ENCODE measurements at regions not wholly inside any gene's neighbourhood (a gene's known extent, or its start where the extent isn't known, plus 50 kb on each side); places are given as distances from the start of the nearest gene placed in this dataset.
"Not testable (repeated sequence)": the region's sequence is repeated elsewhere in the genome, so short reads cannot be mapped to it uniquely, and the experiment has no call there.

GRCh38 chr10:30154561-30154960, 95.2 kb upstream of the JCAD start:
- no peak overlapping the region for H3K4me3 ChIP-seq (replicated peaks; ENCODE audit: low read depth, low read length)
- TF ChIP-seq, protein P1, sequence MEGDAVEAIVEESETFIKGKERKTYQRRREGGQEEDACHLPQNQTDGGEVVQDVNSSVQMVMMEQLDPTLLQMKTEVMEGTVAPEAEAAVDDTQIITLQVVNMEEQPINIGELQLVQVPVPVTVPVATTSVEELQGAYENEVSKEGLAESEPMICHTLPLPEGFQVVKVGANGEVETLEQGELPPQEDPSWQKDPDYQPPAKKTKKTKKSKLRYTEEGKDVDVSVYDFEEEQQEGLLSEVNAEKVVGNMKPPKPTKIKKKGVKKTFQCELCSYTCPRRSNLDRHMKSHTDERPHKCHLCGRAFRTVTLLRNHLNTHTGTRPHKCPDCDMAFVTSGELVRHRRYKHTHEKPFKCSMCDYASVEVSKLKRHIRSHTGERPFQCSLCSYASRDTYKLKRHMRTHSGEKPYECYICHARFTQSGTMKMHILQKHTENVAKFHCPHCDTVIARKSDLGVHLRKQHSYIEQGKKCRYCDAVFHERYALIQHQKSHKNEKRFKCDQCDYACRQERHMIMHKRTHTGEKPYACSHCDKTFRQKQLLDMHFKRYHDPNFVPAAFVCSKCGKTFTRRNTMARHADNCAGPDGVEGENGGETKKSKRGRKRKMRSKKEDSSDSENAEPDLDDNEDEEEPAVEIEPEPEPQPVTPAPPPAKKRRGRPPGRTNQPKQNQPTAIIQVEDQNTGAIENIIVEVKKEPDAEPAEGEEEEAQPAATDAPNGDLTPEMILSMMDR (IDR thresholded peaks at IDR 0.05; ENCODE audit: low read depth, low read length, missing control alignments), result no peak
- DNase-seq (ENCODE audit: extremely low read depth, low read depth), result no peak

- no peak overlapping the region for H3K4me3 ChIP-seq (replicated peaks; ENCODE audit: low read depth, low read length)
Observed at GRCh38 chr10:30154126-30154525, 94.7 kb upstream of the JCAD start.

DNA sequence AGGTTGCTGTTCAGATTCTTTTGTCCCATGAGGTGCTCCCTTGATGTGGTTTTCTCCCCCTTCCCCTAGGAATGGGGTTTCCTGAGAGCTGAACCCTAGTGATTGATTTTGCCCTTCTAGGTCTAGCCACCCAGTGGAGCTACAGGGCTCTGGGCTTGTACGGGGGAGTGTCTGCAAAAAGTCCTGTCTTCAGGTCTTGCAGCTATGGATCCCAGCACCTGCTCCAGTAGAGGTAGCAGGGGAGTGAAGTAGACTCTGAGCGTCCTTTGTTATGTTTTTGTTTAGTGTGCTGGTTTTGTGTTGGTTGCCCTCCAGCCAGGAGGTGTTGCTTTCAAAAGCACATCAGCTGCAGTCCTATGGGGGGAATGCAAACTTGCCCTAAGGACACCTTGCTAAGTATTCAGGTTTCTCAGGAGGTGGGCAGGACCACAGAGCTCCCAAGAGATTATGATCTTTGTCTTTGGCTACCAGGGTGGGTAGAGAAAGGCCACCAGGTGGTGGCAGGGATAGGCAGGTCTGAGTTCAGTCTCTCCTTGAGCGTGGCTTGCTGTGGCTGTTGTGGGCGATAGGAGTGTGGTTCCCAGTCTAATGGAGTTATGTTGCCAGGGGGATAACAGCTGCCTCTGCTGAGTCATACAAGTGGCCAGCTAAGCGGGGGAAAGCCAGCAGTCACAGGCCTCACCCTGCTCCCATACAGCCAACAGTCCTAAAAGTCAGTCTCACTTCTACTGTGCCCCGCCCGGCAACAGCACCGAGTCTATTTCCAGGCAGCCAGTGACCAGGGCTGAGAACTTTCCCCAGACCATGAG, 92.4 kb upstream of the JCAD start:
- TF ChIP-seq, protein P1 (IDR thresholded peaks at IDR 0.05; ENCODE audit: low read depth, low read length, missing control alignments), result no peak
- H3K4me3 ChIP-seq (replicated peaks; ENCODE audit: low read depth, low read length), result no peak overlapping the region
- DNase-seq (ENCODE audit: extremely low read depth, low read depth), result peak; percentile 93

More at GRCh38 chr10:30154126-30154525, 94.7 kb upstream of the JCAD start:
- no peak for DNase-seq (ENCODE audit: extremely low read depth, low read depth)
- TF ChIP-seq, protein P1 (IDR thresholded peaks at IDR 0.05; ENCODE audit: low read depth, low read length, missing control alignments), result no peak

- TF ChIP-seq, protein P1 (IDR thresholded peaks at IDR 0.05; ENCODE audit: low read depth, low read length, missing control alignments), result no peak
- no peak for DNase-seq (ENCODE audit: extremely low read depth, low read depth)
Observed at GRCh38 chr10:30141423-30141822, 82.0 kb upstream of the JCAD start.

GRCh38 chr10:30134171-30134945, 75.0 kb upstream of the JCAD start:
- no peak for DNase-seq (ENCODE audit: extremely low read depth, low read depth)
- no peak overlapping the region for H3K4me3 ChIP-seq (replicated peaks; ENCODE audit: low read depth, low read length)

More at GRCh38 chr10:30141423-30141822, 82.0 kb upstream of the JCAD start:
- H3K4me3 ChIP-seq (replicated peaks; ENCODE audit: low read depth, low read length), result no peak overlapping the region

GRCh38 chr10:30133198-30133597, 73.8 kb upstream of the JCAD start:
- no peak for DNase-seq (ENCODE audit: extremely low read depth, low read depth)
- H3K4me3 ChIP-seq (replicated peaks; ENCODE audit: low read depth, low read length), result no peak overlapping the region
- TF ChIP-seq, protein P1 (IDR thresholded peaks at IDR 0.05; ENCODE audit: low read depth, low read length, missing control alignments), result no peak

More at GRCh38 chr10:30134171-30134945, 75.0 kb upstream of the JCAD start:
- TF ChIP-seq, protein P1 (IDR thresholded peaks at IDR 0.05; ENCODE audit: low read depth, low read length, missing control alignments), result no peak

GRCh38 chr10:30131369-30131768, 72.0 kb upstream of the JCAD start:
- not testable (repeated sequence) for DNase-seq (ENCODE audit: extremely low read depth, low read depth)

DNA sequence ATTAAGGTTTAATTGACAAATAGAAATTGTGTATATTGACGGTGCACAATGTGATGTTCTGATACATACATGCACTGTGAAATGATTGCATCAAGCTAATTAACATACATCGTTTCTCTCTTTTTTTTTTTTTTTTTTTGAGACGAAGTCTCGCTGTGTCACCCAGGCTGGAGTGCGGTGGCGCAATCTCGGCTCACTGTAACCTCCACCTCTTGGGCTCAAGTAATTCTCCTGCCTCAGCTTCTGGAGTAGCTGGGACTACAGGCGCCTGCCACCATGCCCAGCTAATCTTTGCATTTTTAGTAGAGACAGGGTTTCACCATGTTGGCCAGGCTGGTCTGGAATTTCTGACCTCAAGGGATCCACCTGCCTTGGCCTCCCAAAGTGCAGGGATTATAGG, 69.9 kb upstream of the JCAD start:
- DNase-seq (ENCODE audit: extremely low read depth, low read depth); H3K4me3 ChIP-seq (replicated peaks; ENCODE audit: low read depth, low read length): not testable (repeated sequence)

More at GRCh38 chr10:30131369-30131768, 72.0 kb upstream of the JCAD start:
- not testable (repeated sequence) for H3K4me3 ChIP-seq (replicated peaks; ENCODE audit: low read depth, low read length)

All from HFF-Myc (cell line).